HepG2 (cell line): ENCODE measurements at regions not wholly inside any gene's neighbourhood (a gene's known extent, or its start where the extent isn't known, plus 50 kb on each side); places are given as distances from the start of the nearest gene placed in this dataset.

ENCODE experiments used
- ATAC-seq: fragments of 200-7000 bp; cut with Tn5 transposase; 3 replicates; pipeline ENCODE4 v1.9.1; 2020; ENCODE audit warnings: mild to moderate bottlenecking, moderate library complexity
- BruUV-seq: library from RNA; stranded (reverse); fragments of 400-500 nt; replicated peaks from 2 replicates; lab custom pipeline; 2021; lab: Mats Ljungman, UMichigan
- CTCF ChIA-PET: fragments of 300-600 bp; formaldehyde crosslinking; extraction: SDS; loops from one replicate; lab custom pipeline; 2021; ENCODE audit warnings: low total read pairs, inconsistent platforms, low intra/inter-chr PET ratio; lab: Yijun Ruan, JAX
- POLR2A ChIA-PET: fragments of 350-600 bp; sonication (Branson Sonifier 250); formaldehyde crosslinking; loops from one replicate; lab custom pipeline; 2020; ENCODE audit warnings: antibody characterized with exemption, inconsistent platforms; lab: Yijun Ruan, JAX
- DNase-seq: peaks from one replicate; pipeline ENCODE4 v3.0.0-alpha.2; 2015; ENCODE audit warnings: low spot score
- FAIRE-seq: peaks from 3 replicates; lab custom pipeline; 2011; peaks lifted over from hg19 to GRCh38; lab: Jason Lieb, UNC
- H2AFZ ChIP-seq: one replicate; pipeline ENCODE4 v1.6.1; 2011; ENCODE audit warnings: low read length, inconsistent platforms
- H3K27ac ChIP-seq: fragments of 300-600 bp; 3 replicates; pipeline ENCODE4 v1.8.0; 2011; ENCODE audit warnings: mixed run types, mild to moderate bottlenecking, mixed read lengths, low read length, inconsistent platforms; ENCODE audit not compliant: insufficient read depth; ENCODE audit errors: extremely low read length
- H3K27me3 ChIP-seq, 2 experiments: fragments of 200-600 bp in 1 of 2; 2 replicates in 1 of 2; 3 replicates in 1 of 2; pipeline versions ENCODE4 v1.6.0 to v1.8.0; 2011; ENCODE audit warnings: low read length in 2 of 2, mild to moderate bottlenecking in 2 of 2, moderate library complexity in 2 of 2, inconsistent platforms in 1 of 2; ENCODE audit not compliant: insufficient read depth in 2 of 2, control insufficient read depth in 1 of 2
- H3K36me3 ChIP-seq, 2 experiments: fragments of 200-600 bp in 1 of 2; replicated peaks in 1 of 2; 2 replicates in 1 of 2; 3 replicates in 1 of 2; pipeline versions ENCODE4 v1.5.1 to v1.8.0; 2011; ENCODE audit warnings: low read length in 2 of 2, inconsistent platforms in 1 of 2; ENCODE audit not compliant: insufficient read depth in 2 of 2, control insufficient read depth in 1 of 2
- H3K4me1 ChIP-seq: 2 replicates; pipeline ENCODE4 v1.5.1; 2012; ENCODE audit warnings: low read length, inconsistent platforms; ENCODE audit not compliant: insufficient read depth
- H3K4me2 ChIP-seq: 2 replicates; pipeline ENCODE4 v1.6.0; 2011; ENCODE audit warnings: low read depth, low read length, inconsistent platforms
- H3K4me3 ChIP-seq, 3 experiments: fragments of 200-600 bp in 1 of 3; sonication (generic), shearing (Covaris generic) in 1 of 3; replicated peaks in 1 of 3; 2 replicates each; pipeline ENCODE4 v1.5.1; 2011 to 2016; ENCODE audit warnings: low read length in 3 of 3, inconsistent platforms in 2 of 3, low read depth in 2 of 3, mild to moderate bottlenecking in 2 of 3, control low read depth in 1 of 3, mixed read lengths in 1 of 3; ENCODE audit not compliant: insufficient read depth in 1 of 3
- H3K79me2 ChIP-seq: one replicate; pipeline ENCODE4 v1.6.1; 2011; ENCODE audit warnings: low read length, inconsistent platforms; ENCODE audit not compliant: insufficient read depth
- H3K9ac ChIP-seq: 2 replicates; pipeline ENCODE4 v1.6.0; 2011; ENCODE audit warnings: mild to moderate bottlenecking, low read depth, low read length, inconsistent platforms; ENCODE audit not compliant: insufficient read depth
- H3K9me3 ChIP-seq: 2 replicates; pipeline ENCODE4 v1.5.1; 2012; ENCODE audit warnings: mild to moderate bottlenecking, low read length
- H4K20me1 ChIP-seq: 2 replicates; pipeline ENCODE4 v1.6.0; 2011; ENCODE audit warnings: inconsistent platforms, mild to moderate bottlenecking, low read length, moderate library complexity; ENCODE audit not compliant: insufficient read depth
- CHD4 ChIP-seq: fragments of 200-600 bp; sonication (generic); IDR thresholded peaks from 2 replicates; pipeline ENCODE4 v1.7.0; 2017; ENCODE audit warnings: mild to moderate bottlenecking, low read length, borderline replicate concordance
- GATA4 ChIP-seq: sonication (generic); IDR thresholded peaks from 2 replicates; pipeline ENCODE4 v1.6.1; 2016; ENCODE audit warnings: antibody characterized with exemption, low read depth, borderline replicate concordance
- HDAC6 ChIP-seq: fragments of 200-600 bp; sonication (generic); IDR thresholded peaks from 2 replicates; pipeline ENCODE4 v1.7.0; 2017; ENCODE audit warnings: mild to moderate bottlenecking, antibody characterized with exemption, low read length, low read depth
- HNRNPK ChIP-seq: fragments of 200-400 bp; formaldehyde crosslinking; IDR thresholded peaks from 2 replicates; pipeline ENCODE4 v1.6.1; 2018; ENCODE audit warnings: low read length, low read depth, moderate library complexity, mild to moderate bottlenecking; ENCODE audit not compliant: poor library complexity, severe bottlenecking
- LBX2 ChIP-seq: sonication (generic); formaldehyde crosslinking; IDR thresholded peaks from 2 replicates; pipeline ENCODE4 v1.5.0; 2020; ENCODE audit warnings: missing genetic modification reagents, mild to moderate bottlenecking, borderline replicate concordance
- NFIC ChIP-seq: IDR thresholded peaks from 2 replicates; pipeline ENCODE4 v1.6.1; 2012; ENCODE audit warnings: mild to moderate bottlenecking, low read length, inconsistent platforms
- POGK ChIP-seq: sonication (generic); formaldehyde crosslinking; conservative IDR thresholded peaks from 2 replicates; pipeline ENCODE4 v1.8.0; 2022; ENCODE audit warnings: mild to moderate bottlenecking, moderate library complexity, missing genetic modification reagents
- SMARCE1 ChIP-seq: fragments of 450-650 bp; IDR thresholded peaks from 2 replicates; pipeline ENCODE4 v1.6.1; 2017; ENCODE audit warnings: borderline replicate concordance
- TMF1 ChIP-seq: sonication (generic); formaldehyde crosslinking; IDR thresholded peaks from 2 replicates; pipeline ENCODE4 v1.8.1; 2022; ENCODE audit warnings: low read depth, missing genetic modification reagents
- ZBTB49 ChIP-seq: sonication (generic); formaldehyde crosslinking; IDR thresholded peaks from 2 replicates; pipeline ENCODE4 v1.4.0; 2020; ENCODE audit warnings: missing genetic modification reagents, borderline replicate concordance
- ZNF18 ChIP-seq: sonication (generic); formaldehyde crosslinking; IDR thresholded peaks from 2 replicates; pipeline ENCODE4 v1.8.0; 2022; ENCODE audit warnings: mild to moderate bottlenecking, missing genetic modification reagents; ENCODE audit not compliant: insufficient replicate concordance
- ZNF292 ChIP-seq: sonication (generic); formaldehyde crosslinking; IDR thresholded peaks from 2 replicates; pipeline ENCODE4 v1.8.1; 2022; ENCODE audit warnings: mild to moderate bottlenecking, low read depth, missing genetic modification reagents, borderline replicate concordance
- ZNF446 ChIP-seq: sonication (generic); formaldehyde crosslinking; IDR thresholded peaks from 2 replicates; pipeline ENCODE4 v1.5.0; 2020; ENCODE audit warnings: mild to moderate bottlenecking, missing genetic modification reagents
- ZNF558 ChIP-seq: sonication (generic); formaldehyde crosslinking; IDR thresholded peaks from 2 replicates; pipeline ENCODE4 v1.9.0; 2022; ENCODE audit warnings: mild to moderate bottlenecking, missing genetic modification reagents, borderline replicate concordance
- ZNF788 ChIP-seq: sonication (generic); formaldehyde crosslinking; IDR thresholded peaks from 2 replicates; pipeline ENCODE4 v1.5.0; 2020; ENCODE audit warnings: mild to moderate bottlenecking, missing genetic modification reagents, borderline replicate concordance
- ZSCAN29 ChIP-seq: sonication (generic); formaldehyde crosslinking; conservative IDR thresholded peaks from 2 replicates; pipeline ENCODE4 v1.4.0; 2020; ENCODE audit warnings: mild to moderate bottlenecking, missing genetic modification reagents
- WGBS: methylation state at CpG from one replicate; pipeline ENCODE4 v1.1.6; 2017; ENCODE audit warnings: low lambda C conversion rate; 5-methylcytosine and 5-hydroxymethylcytosine counted together
- in situ Hi-C: cut with HindIII; loops from 2 replicates; pipeline ENCODE4 v1.10.0; 2017; ENCODE audit warnings: low pct_unique_long_range_greater_than_20kb; ENCODE audit not compliant: extremely low pct_ligation_motif_present
- intact Hi-C: fragments of 100-400 bp; cut with micrococcal nuclease; formaldehyde crosslinking; loops from one replicate; pipeline ENCODE4 v1.10.0; 2022; ENCODE audit not compliant: unreplicated experiment

- no peak for TF ChIP-seq POGK (CRISPR knock-in tag)
- TF ChIP-seq HNRNPK: no peak
- no peak for TF ChIP-seq LBX2 (CRISPR knock-in tag)
- TF ChIP-seq, all 625 proteins: peak for 0
Observed at GRCh38 chr4:25540734-25541133, 114.9 kb upstream of the SLC34A2 start (continued).

GRCh38 chr4:25547343-25547742 is 108.3 kb upstream of the SLC34A2 start:
- Histone ChIP-seq H3K4me1 (no peaks in the 10 kb centered on the region), H3K9me3 (no peaks in the 10 kb centered on the region), H4K20me1 (no peaks in the 10 kb centered on the region), H3K79me2 (no peaks in the 10 kb centered on the region), H2AFZ (no peak overlapping the region), H3K27ac (no peak overlapping the region), H3K9ac (no peak overlapping the region), H3K27me3 (no peaks in the 10 kb centered on the region), H3K4me3 (no peak overlapping the region), H3K4me2 (no peak overlapping the region), H3K36me3 (no peaks in the 10 kb centered on the region)
- no peak for TF ChIP-seq ZNF292 (CRISPR knock-in tag)
- TF ChIP-seq GATA4: no peak
- TF ChIP-seq ZBTB49: no peak
- no peak for TF ChIP-seq TMF1 (CRISPR knock-in tag)
- TF ChIP-seq CHD4: no peak
- TF ChIP-seq HDAC6: no peak
- TF ChIP-seq NFIC: no peak
- no peak for TF ChIP-seq ZSCAN29 (CRISPR knock-in tag)
- no peak for TF ChIP-seq SMARCE1
- no peak for TF ChIP-seq ZNF446 (CRISPR knock-in tag)
- no peak for TF ChIP-seq ZNF18 (CRISPR knock-in tag)
- no peak for TF ChIP-seq ZNF558 (CRISPR knock-in tag)
- TF ChIP-seq ZNF788 (CRISPR knock-in tag): no peak
- BruUV-seq: no TSS peak
- in situ Hi-C loops (loop anchor here (25.0 kb wide), 1 partner anchor 215 kb away; no protein-coding TSS in a partner anchor), intact Hi-C loops (no loop called here)
- ChIA-PET CTCF (no interaction called here), POLR2A (no interaction called here)
- 54% methylated on average over 5 of the region's 5 CpGs for WGBS
- ATAC-seq (no peak), DNase-seq (no peak), FAIRE-seq (no peak)
